RCC 7860 (cell line): ENCODE measurements at regions not wholly inside any gene's neighbourhood (a gene's known extent, or its start where the extent isn't known, plus 50 kb on each side); places are given as distances from the start of the nearest gene placed in this dataset.
"Not testable (repeated sequence)": the region's sequence is repeated elsewhere in the genome, so short reads cannot be mapped to it uniquely, and the experiment has no call there.

Experiments
- DNase-seq: peaks from one replicate; pipeline ENCODE4 v3.0.0-alpha.2; 2015; ENCODE audit warnings: low spot score
- FAIRE-seq: peaks from 2 replicates; lab custom pipeline; 2012; peaks lifted over from hg19 to GRCh38; lab: Jason Lieb, UNC

GRCh38 chr11:71131861-71132260 lies 120.5 kb downstream of the SHANK2 start:
- FAIRE-seq (no peak), DNase-seq (no peak)

- no peak for DNase-seq
- no peak for FAIRE-seq
Observed at GRCh38 chr11:71130106-71130505, 122.3 kb downstream of the SHANK2 start.

- DNase-seq (peak; percentile 49), FAIRE-seq (no peak)
Observed at GRCh38 chr11:71129624-71130023, 122.8 kb downstream of the SHANK2 start.

- DNase-seq = no peak
- no peak for FAIRE-seq
Observed at GRCh38 chr11:71127806-71128205, 124.6 kb downstream of the SHANK2 start.

- not testable (repeated sequence) for DNase-seq, FAIRE-seq
Observed at GRCh38 chr11:71126401-71126800, 126.0 kb downstream of the SHANK2 start.

GRCh38 chr11:71125150-71125549 lies 127.2 kb downstream of the SHANK2 start:
- DNase-seq (no peak), FAIRE-seq (no peak)

- DNase-seq (no peak), FAIRE-seq (no peak)
Observed at GRCh38 chr11:71124127-71124526, 128.2 kb downstream of the SHANK2 start.

- FAIRE-seq (no peak), DNase-seq (no peak)
Observed at GRCh38 chr11:71120471-71120896, 131.9 kb downstream of the SHANK2 start.

- FAIRE-seq (no peak), DNase-seq (no peak)
Observed at GRCh38 chr11:71119656-71120269, 132.6 kb downstream of the SHANK2 start.

GRCh38 chr11:71118671-71119250 lies 133.6 kb downstream of the SHANK2 start:
- FAIRE-seq = peak; percentile 79

GRCh38 chr11:71117311-71117710 lies 135.1 kb downstream of the SHANK2 start:
- DNase-seq (peak; percentile 77), FAIRE-seq (peak; percentile 11)

More at GRCh38 chr11:71118671-71119250, 133.6 kb downstream of the SHANK2 start:
- DNase-seq = peak; percentile 69

GRCh38 chr11:71116693-71117040 lies 135.7 kb downstream of the SHANK2 start:
- FAIRE-seq (no peak), DNase-seq (no peak)

- DNase-seq = no peak
- no peak for FAIRE-seq
Observed at GRCh38 chr11:71115770-71116692, 136.3 kb downstream of the SHANK2 start.

GRCh38 chr11:71114124-71114851 lies 138.1 kb downstream of the SHANK2 start:
- DNase-seq (no peak), FAIRE-seq (no peak)

GRCh38 chr11:71112990-71113389 lies 139.4 kb downstream of the SHANK2 start:
- FAIRE-seq = no peak

GRCh38 chr11:71112454-71112853 lies 139.9 kb downstream of the SHANK2 start:
- DNase-seq = no peak
- FAIRE-seq = no peak

More at GRCh38 chr11:71112990-71113389, 139.4 kb downstream of the SHANK2 start:
- no peak for DNase-seq

- FAIRE-seq = no peak
Observed at GRCh38 chr11:71109586-71109985, 142.8 kb downstream of the SHANK2 start.

GRCh38 chr11:71109186-71109585 lies 143.2 kb downstream of the SHANK2 start:
- FAIRE-seq (no peak), DNase-seq (no peak)

More at GRCh38 chr11:71109586-71109985, 142.8 kb downstream of the SHANK2 start:
- DNase-seq = no peak

GRCh38 chr11:71108013-71108865 lies 144.1 kb downstream of the SHANK2 start:
- FAIRE-seq (no peak), DNase-seq (no peak)

- no peak for DNase-seq
- no peak for FAIRE-seq
Observed at GRCh38 chr11:71106671-71107070, 145.7 kb downstream of the SHANK2 start.
